ENCODE measurements at regions not wholly inside any gene's neighbourhood (a gene's known extent, or its start where the extent isn't known, plus 50 kb on each side); places are given as distances from the start of the nearest gene placed in this dataset.

DNA sequence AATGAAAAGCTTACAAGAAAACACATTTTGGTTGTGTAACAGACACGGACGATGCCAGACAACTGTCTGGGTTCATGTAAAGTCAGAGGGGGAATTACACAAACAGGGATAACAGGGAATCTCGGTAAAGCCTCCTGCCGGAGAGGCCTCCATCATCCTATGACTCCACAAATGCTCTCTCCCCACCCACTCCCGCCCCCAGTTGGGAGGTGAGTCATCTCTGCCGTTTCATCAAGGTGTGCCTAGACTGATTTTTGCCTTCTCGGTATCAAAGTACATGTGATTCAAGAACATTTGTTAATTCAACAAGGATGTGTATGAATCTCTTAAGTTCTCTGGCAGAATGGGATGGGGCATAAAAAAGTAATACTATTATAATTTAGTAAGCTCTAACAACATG is 304.9 kb upstream of the PRDM1 start:
- no peak overlapping the region for H3K4me3 ChIP-seq (ENCODE audit: low read length)
- H3K36me3 ChIP-seq (ENCODE audit: insufficient read depth, low read depth, low read length), result no peaks in the 10 kb centered on the region
- H3K27me3 ChIP-seq (ENCODE audit: insufficient read depth, low read length), result no peaks in the 10 kb centered on the region
- H3K9ac ChIP-seq (ENCODE audit: low read depth, low read length), result no peak overlapping the region
- H3K4me1 ChIP-seq (ENCODE audit: insufficient read depth, low read length), result no peaks in the 10 kb centered on the region
- H3K9me3 ChIP-seq (ENCODE audit: insufficient read depth, low read depth, low read length), result no peaks in the 10 kb centered on the region
- H3K27ac ChIP-seq (ENCODE audit: low read length), result no peak overlapping the region

DNA sequence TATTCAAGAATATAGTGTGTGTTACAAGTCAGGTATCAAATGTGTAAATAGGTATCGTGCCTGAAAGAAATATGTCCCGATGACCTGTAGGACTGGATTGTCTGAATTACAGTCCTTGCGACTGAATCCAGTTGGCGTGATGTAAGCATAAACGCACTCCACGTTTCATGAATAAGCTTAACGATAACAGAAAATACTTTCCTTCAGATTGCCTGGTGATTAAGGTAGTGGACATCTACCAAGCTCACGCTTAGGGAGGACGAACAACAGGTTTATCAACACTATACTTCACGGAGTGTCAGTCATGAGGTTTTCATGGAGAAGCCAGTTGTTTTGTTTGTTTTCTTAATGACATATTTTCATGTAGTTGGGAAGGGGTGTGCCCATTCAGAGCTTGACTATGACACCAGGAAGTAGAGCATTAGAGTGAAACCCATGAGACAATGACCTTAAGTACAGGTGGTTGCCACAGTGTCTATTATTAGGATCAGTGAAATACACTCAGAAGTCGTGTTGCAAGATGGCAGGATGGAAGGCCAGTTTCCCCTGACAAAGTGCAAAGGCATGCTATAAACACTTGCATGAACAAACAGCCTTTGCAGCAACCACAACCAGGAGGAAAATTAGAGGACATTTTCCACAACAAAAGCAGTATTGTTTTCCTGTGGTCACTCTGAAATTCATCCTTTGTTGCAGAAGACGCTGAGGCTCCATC is 305.8 kb upstream of the PRDM1 start:
- no peaks in the 10 kb centered on the region for H3K27me3 ChIP-seq (ENCODE audit: insufficient read depth, low read length)
- H3K4me3 ChIP-seq (ENCODE audit: low read length), result no peak overlapping the region
- H3K4me1 ChIP-seq (ENCODE audit: insufficient read depth, low read length), result no peaks in the 10 kb centered on the region
- no peaks in the 10 kb centered on the region for H3K36me3 ChIP-seq (ENCODE audit: insufficient read depth, low read depth, low read length)
- no peak overlapping the region for H3K27ac ChIP-seq (ENCODE audit: low read length)
- peaks cover 6% of the 10 kb centered on the region for H3K9me3 ChIP-seq (ENCODE audit: insufficient read depth, low read depth, low read length)
- H3K9ac ChIP-seq (ENCODE audit: low read depth, low read length), result no peak overlapping the region

GRCh38 chr6:105779110-105779509 is 307.0 kb upstream of the PRDM1 start:
- Histone ChIP-seq H3K36me3 (ENCODE audit: insufficient read depth, low read depth, low read length) (no peaks in the 10 kb centered on the region), H3K9me3 (ENCODE audit: insufficient read depth, low read depth, low read length) (peaks cover 8% of the 10 kb centered on the region), H3K9ac (ENCODE audit: low read depth, low read length) (no peak overlapping the region), H3K27ac (ENCODE audit: low read length) (no peak overlapping the region), H3K4me1 (ENCODE audit: insufficient read depth, low read length) (no peaks in the 10 kb centered on the region), H3K27me3 (ENCODE audit: insufficient read depth, low read length) (no peaks in the 10 kb centered on the region), H3K4me3 (ENCODE audit: low read length) (no peak overlapping the region)

DNA sequence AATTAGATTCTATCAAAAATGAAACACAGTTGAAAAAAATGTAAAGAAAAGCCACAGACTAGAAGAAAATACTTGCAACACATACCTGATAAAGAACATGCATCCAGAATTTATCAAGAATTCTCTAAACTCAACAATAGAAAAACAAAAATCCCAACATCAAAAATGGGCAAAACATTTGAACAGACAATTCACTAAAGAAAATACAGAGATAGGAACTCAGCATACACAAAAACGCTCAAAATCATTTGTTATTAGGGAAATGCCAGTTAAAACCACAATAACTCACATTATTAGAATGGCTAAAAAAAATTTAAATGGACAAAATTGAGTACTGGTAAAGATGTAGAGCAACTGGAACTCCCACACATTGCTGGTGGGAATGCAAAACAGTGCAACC is 311.0 kb upstream of the PRDM1 start:
- Histone ChIP-seq H3K4me1 (ENCODE audit: insufficient read depth, low read length) (no peaks in the 10 kb centered on the region), H3K9me3 (ENCODE audit: insufficient read depth, low read depth, low read length) (peaks cover 8% of the 10 kb centered on the region), H3K36me3 (ENCODE audit: insufficient read depth, low read depth, low read length) (no peaks in the 10 kb centered on the region), H3K27ac (ENCODE audit: low read length) (no peak overlapping the region), H3K27me3 (ENCODE audit: insufficient read depth, low read length) (no peaks in the 10 kb centered on the region), H3K4me3 (ENCODE audit: low read length) (no peak overlapping the region), H3K9ac (ENCODE audit: low read depth, low read length) (no peak overlapping the region)

DNA sequence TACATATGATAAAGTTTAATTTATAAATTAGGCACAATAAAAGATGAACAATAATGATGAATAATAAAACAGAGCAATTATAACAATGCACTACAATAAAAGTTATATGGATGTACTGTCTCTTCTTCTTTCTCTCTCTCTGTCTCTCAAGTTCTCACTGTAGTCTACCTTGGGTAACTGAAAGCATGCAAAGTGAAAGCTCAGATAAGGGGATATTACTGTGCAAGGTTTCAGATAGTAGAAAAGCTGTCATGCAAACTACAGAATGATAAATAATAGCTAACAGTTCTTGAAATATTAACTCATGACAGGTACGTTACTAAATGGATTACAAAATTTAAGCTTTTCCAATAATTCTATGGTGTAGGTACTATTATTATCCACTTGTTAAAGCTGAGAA is 311.9 kb upstream of the PRDM1 start:
- no peak overlapping the region for H3K4me3 ChIP-seq (ENCODE audit: low read length)
- H3K9ac ChIP-seq (ENCODE audit: low read depth, low read length), result no peak overlapping the region
- no peaks in the 10 kb centered on the region for H3K27me3 ChIP-seq (ENCODE audit: insufficient read depth, low read length)
- H3K4me1 ChIP-seq (ENCODE audit: insufficient read depth, low read length), result no peaks in the 10 kb centered on the region
- H3K27ac ChIP-seq (ENCODE audit: low read length), result no peak overlapping the region
- H3K36me3 ChIP-seq (ENCODE audit: insufficient read depth, low read depth, low read length), result no peaks in the 10 kb centered on the region
- peaks cover 8% of the 10 kb centered on the region for H3K9me3 ChIP-seq (ENCODE audit: insufficient read depth, low read depth, low read length)

DNA sequence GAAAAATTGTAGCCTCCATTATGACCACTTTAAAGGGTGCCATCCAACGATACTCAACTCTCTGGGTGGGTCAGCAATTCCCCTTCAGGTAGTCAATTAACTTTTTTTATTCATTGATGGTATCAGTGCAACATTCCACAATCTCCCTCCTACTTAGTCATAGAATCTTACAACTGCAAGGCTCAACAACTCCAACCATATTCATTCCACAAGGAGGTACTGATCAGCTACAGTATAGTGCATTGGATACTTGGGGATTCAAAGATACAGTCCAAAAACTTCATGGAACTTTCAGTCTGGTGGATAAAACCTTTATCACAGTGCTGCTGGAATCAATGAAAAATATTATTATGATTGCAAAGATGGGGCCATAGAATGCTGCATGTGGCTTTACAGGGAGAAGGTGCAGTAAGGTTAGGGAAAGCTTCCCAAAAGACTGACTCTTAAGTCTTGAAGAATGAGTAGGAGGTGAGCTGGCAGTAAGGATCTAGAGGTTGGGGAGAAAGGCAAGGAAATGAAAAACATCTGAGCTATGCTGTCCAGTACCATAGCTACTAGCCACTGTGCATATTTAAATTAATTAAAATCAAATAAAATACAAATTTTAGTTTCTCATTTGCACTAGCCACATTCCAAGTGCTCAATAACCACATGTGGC is 314.7 kb upstream of the PRDM1 start:
- Histone ChIP-seq H3K4me3 (ENCODE audit: low read length) (no peak overlapping the region), H3K9ac (ENCODE audit: low read depth, low read length) (no peak overlapping the region), H3K27me3 (ENCODE audit: insufficient read depth, low read length) (no peaks in the 10 kb centered on the region), H3K4me1 (ENCODE audit: insufficient read depth, low read length) (no peaks in the 10 kb centered on the region), H3K36me3 (ENCODE audit: insufficient read depth, low read depth, low read length) (no peaks in the 10 kb centered on the region), H3K27ac (ENCODE audit: low read length) (no peak overlapping the region), H3K9me3 (ENCODE audit: insufficient read depth, low read depth, low read length) (peaks cover 8% of the 10 kb centered on the region)

GRCh38 chr6:105769987-105770386 is 316.1 kb upstream of the PRDM1 start:
- no peaks in the 10 kb centered on the region for H3K4me1 ChIP-seq (ENCODE audit: insufficient read depth, low read length)
- H3K4me3 ChIP-seq (ENCODE audit: low read length), result no peak overlapping the region
- H3K36me3 ChIP-seq (ENCODE audit: insufficient read depth, low read depth, low read length), result no peaks in the 10 kb centered on the region
- no peaks in the 10 kb centered on the region for H3K27me3 ChIP-seq (ENCODE audit: insufficient read depth, low read length)
- H3K27ac ChIP-seq (ENCODE audit: low read length), result no peak overlapping the region
- H3K9ac ChIP-seq (ENCODE audit: low read depth, low read length), result no peak overlapping the region
- no peaks in the 10 kb centered on the region for H3K9me3 ChIP-seq (ENCODE audit: insufficient read depth, low read depth, low read length)

GRCh38 chr6:105769197-105769596 is 316.9 kb upstream of the PRDM1 start:
- H3K27ac ChIP-seq (ENCODE audit: low read length), result no peak overlapping the region
- H3K9ac ChIP-seq (ENCODE audit: low read depth, low read length), result no peak overlapping the region
- no peaks in the 10 kb centered on the region for H3K27me3 ChIP-seq (ENCODE audit: insufficient read depth, low read length)
- H3K4me1 ChIP-seq (ENCODE audit: insufficient read depth, low read length), result no peaks in the 10 kb centered on the region
- no peaks in the 10 kb centered on the region for H3K36me3 ChIP-seq (ENCODE audit: insufficient read depth, low read depth, low read length)
- no peaks in the 10 kb centered on the region for H3K9me3 ChIP-seq (ENCODE audit: insufficient read depth, low read depth, low read length)
- H3K4me3 ChIP-seq (ENCODE audit: low read length), result no peak overlapping the region

DNA sequence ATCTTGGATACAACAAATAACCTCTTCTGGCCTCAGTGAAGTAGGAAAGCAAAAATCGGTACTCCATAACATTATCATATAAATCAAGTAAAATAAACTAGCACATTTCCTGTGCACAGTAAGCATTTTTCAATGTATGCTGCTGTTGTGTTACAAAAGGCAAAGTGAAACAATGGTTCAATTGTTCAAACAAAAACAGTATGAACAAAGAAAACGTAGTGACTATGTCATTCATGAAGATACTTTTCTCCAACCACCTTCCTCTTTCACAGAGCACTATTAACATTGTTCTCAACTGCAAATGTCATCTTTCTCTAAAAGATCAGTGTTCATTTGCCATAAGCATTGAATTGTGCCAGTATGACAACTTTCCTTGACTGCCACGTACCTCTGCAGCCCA is 318.6 kb upstream of the PRDM1 start:
- Histone ChIP-seq H3K4me3 (ENCODE audit: low read length) (no peak overlapping the region), H3K9ac (ENCODE audit: low read depth, low read length) (no peak overlapping the region), H3K27me3 (ENCODE audit: insufficient read depth, low read length) (no peaks in the 10 kb centered on the region), H3K4me1 (ENCODE audit: insufficient read depth, low read length) (no peaks in the 10 kb centered on the region; the same call in 1 of the 2 replicates), H3K36me3 (ENCODE audit: insufficient read depth, low read depth, low read length) (no peaks in the 10 kb centered on the region), H3K27ac (ENCODE audit: low read length) (no peak overlapping the region), H3K9me3 (ENCODE audit: insufficient read depth, low read depth, low read length) (no peaks in the 10 kb centered on the region)

DNA sequence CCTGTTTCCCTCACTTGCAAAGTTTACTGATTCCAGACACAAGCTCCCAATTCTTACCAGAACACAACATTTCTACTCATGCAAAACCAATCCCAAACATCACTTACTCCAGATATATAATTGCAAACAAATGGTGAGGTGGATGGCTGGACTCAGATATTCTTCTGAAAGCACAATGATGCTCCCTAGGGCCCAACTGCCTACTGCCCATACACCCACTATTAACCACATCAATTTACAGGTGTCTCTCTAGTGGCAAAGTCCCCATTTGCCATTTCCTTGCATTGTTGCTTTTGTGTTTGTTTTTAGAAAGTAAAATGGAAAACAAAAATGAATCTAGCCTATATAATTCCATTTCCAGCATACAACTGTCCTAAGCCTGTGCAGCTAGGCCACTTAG is 320.9 kb upstream of the PRDM1 start:
- no peaks in the 10 kb centered on the region for H3K27me3 ChIP-seq (ENCODE audit: insufficient read depth, low read length)
- no peaks in the 10 kb centered on the region for H3K36me3 ChIP-seq (ENCODE audit: insufficient read depth, low read depth, low read length)
- no peaks in the 10 kb centered on the region; the same call in 1 of the 2 replicates for H3K4me1 ChIP-seq (ENCODE audit: insufficient read depth, low read length)
- no peaks in the 10 kb centered on the region for H3K9me3 ChIP-seq (ENCODE audit: insufficient read depth, low read depth, low read length)
- H3K4me3 ChIP-seq (ENCODE audit: low read length), result no peak overlapping the region
- no peak overlapping the region for H3K9ac ChIP-seq (ENCODE audit: low read depth, low read length)
- no peak overlapping the region for H3K27ac ChIP-seq (ENCODE audit: low read length)

- H3K9ac ChIP-seq (ENCODE audit: low read depth, low read length), result no peak overlapping the region
- no peaks in the 10 kb centered on the region for H3K36me3 ChIP-seq (ENCODE audit: insufficient read depth, low read depth, low read length)
- H3K9me3 ChIP-seq (ENCODE audit: insufficient read depth, low read depth, low read length), result no peaks in the 10 kb centered on the region
- H3K4me3 ChIP-seq (ENCODE audit: low read length), result no peak overlapping the region
- no peaks in the 10 kb centered on the region; the same call in 1 of the 2 replicates for H3K4me1 ChIP-seq (ENCODE audit: insufficient read depth, low read length)
- no peaks in the 10 kb centered on the region for H3K27me3 ChIP-seq (ENCODE audit: insufficient read depth, low read length)
- no peak overlapping the region for H3K27ac ChIP-seq (ENCODE audit: low read length)
Measured at GRCh38 chr6:105764315-105764714, 321.8 kb upstream of the PRDM1 start.

DNA sequence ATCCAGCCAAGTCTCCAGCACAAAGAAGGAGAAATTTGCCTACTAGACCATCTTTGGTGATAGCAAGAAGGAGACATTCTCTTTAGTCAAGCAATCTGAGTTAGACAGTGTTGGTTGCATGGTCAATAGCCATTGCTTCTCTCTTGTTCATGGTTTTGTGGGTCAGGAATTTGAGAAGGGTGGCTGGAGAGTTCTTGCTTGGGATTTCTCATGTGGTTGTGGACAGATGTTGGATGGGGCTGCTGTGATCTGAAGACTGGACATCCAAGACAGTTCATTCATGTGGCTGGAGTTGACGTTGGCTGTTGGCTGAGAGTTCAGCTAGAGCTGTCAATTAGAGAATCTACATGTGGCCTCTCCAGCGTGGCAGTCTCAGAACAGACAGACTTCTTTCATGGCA is 322.3 kb upstream of the PRDM1 start:
- Histone ChIP-seq H3K4me1 (ENCODE audit: insufficient read depth, low read length) (no peaks in the 10 kb centered on the region; the same call in 1 of the 2 replicates), H3K27me3 (ENCODE audit: insufficient read depth, low read length) (no peaks in the 10 kb centered on the region), H3K27ac (ENCODE audit: low read length) (no peak overlapping the region), H3K9me3 (ENCODE audit: insufficient read depth, low read depth, low read length) (no peaks in the 10 kb centered on the region), H3K4me3 (ENCODE audit: low read length) (no peak overlapping the region), H3K36me3 (ENCODE audit: insufficient read depth, low read depth, low read length) (no peaks in the 10 kb centered on the region), H3K9ac (ENCODE audit: low read depth, low read length) (no peak overlapping the region)
